ENCODE measurements at regions not wholly inside any gene's neighbourhood (a gene's known extent, or its start where the extent isn't known, plus 50 kb on each side); places are given as distances from the start of the nearest gene placed in this dataset.

DNA sequence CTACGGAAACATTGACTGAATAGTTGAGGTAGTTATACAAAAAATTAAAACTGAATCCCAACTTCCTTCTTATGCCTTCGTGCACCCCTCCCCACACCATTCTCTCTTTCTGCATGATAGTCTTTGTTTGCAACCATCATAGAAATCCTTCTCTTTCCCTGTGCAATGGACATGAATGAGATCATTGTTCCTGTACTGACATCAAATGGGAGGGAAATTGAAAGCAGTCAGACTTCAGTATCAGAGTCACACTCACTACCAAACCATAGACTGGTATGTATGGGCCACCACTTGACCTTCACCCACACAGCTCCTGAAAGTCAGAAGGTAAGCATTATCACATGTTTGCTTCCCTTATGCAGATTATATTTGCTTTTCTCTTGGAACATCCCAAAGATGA is 782.8 kb downstream of the BCL11A start:
- Histone ChIP-seq H3K4me1 (ENCODE audit: insufficient read depth) (no peaks in the 10 kb centered on the region), H3K36me3 (no peaks in the 10 kb centered on the region), H3K9me3 (no peaks in the 10 kb centered on the region), H3K27me3 (no peaks in the 10 kb centered on the region), H3K27ac (no peak overlapping the region), H3K4me3 (no peak overlapping the region)
- 86 to 93% (median 92%) methylated on average over 2 of the region's 2 CpGs for WGBS, 3 donors
- TF ChIP-seq EP300 (IDR thresholded peaks at IDR 0.05) (no peak), POLR2A (IDR thresholded peaks at IDR 0.05) (no peak)
- TF ChIP-seq, protein P1, sequence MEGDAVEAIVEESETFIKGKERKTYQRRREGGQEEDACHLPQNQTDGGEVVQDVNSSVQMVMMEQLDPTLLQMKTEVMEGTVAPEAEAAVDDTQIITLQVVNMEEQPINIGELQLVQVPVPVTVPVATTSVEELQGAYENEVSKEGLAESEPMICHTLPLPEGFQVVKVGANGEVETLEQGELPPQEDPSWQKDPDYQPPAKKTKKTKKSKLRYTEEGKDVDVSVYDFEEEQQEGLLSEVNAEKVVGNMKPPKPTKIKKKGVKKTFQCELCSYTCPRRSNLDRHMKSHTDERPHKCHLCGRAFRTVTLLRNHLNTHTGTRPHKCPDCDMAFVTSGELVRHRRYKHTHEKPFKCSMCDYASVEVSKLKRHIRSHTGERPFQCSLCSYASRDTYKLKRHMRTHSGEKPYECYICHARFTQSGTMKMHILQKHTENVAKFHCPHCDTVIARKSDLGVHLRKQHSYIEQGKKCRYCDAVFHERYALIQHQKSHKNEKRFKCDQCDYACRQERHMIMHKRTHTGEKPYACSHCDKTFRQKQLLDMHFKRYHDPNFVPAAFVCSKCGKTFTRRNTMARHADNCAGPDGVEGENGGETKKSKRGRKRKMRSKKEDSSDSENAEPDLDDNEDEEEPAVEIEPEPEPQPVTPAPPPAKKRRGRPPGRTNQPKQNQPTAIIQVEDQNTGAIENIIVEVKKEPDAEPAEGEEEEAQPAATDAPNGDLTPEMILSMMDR (IDR thresholded peaks at IDR 0.05): no peak
- intact Hi-C loops (cut with DNase I): no loop called here
- DNase-seq: no peak

DNA sequence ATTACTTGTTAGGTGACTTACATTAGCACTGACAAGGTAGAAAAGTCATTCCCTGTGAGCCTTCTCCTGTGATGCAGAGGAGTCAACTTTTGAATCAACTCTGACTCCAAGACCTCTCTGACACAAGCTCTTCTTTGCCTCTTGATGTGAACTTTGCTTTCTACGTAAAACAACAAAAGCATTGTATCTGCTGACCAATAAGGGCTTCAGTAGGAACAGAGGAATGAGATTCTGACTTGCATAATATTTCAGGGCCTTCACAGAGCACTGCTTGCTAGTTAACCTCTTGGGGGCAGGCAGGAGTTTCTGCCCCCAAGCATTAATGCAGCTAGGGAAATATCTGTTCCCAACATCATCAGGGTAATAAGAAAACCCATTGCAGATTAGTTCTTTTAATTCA is 791.5 kb downstream of the BCL11A start:
- Histone ChIP-seq H3K4me3 (no peak overlapping the region), H3K9me3 (no peaks in the 10 kb centered on the region), H3K36me3 (no peaks in the 10 kb centered on the region), H3K27ac (no peak overlapping the region), H3K27me3 (no peaks in the 10 kb centered on the region), H3K4me1 (ENCODE audit: insufficient read depth) (no peaks in the 10 kb centered on the region)
- intact Hi-C loops (cut with DNase I): no loop called here
- TF ChIP-seq POLR2A (IDR thresholded peaks at IDR 0.05): no peak
- TF ChIP-seq, protein P1 (IDR thresholded peaks at IDR 0.05): no peak
- no peak for TF ChIP-seq EP300 (IDR thresholded peaks at IDR 0.05)
- 83 to 97% (median 84%) methylated on average over 1 of the region's 1 CpG for WGBS, 3 donors
- DNase-seq: no peak

DNA sequence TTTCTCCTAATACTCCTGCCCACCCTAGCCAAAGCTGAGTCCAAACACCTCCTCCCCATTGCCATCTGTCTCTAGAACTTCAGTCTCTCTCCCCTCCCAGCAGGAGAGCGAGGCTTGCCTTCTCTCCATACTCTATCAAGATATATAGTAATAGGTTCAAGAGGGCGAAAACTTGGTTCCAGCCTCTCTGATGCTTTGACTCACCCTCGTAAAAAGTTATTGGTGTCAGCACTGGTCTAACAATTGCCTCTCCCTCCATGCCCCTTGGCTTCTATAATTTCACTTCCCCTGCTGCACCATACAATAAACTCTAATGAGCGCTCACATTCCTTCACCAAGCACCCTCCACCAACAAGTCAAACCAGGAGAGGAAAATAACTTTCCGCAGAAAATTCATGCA is 797.3 kb downstream of the BCL11A start:
- H3K4me1 ChIP-seq (ENCODE audit: insufficient read depth): no peaks in the 10 kb centered on the region
- no peaks in the 10 kb centered on the region for H3K9me3 ChIP-seq
- 70 to 88% (median 85%) methylated on average over 5 of the region's 5 CpGs for WGBS, 3 donors
- intact Hi-C loops (cut with DNase I): loop anchor here in 1 of 4 donors (10.0 kb wide), 1 partner anchor 251 kb away; no protein-coding TSS in a partner anchor
- no peak overlapping the region for H3K27ac ChIP-seq
- no peaks in the 10 kb centered on the region for H3K27me3 ChIP-seq
- no peak overlapping the region for H3K4me3 ChIP-seq
- TF ChIP-seq, protein P1 (IDR thresholded peaks at IDR 0.05): no peak
- no peak for TF ChIP-seq EP300 (IDR thresholded peaks at IDR 0.05)
- TF ChIP-seq POLR2A (IDR thresholded peaks at IDR 0.05): no peak
- no peaks in the 10 kb centered on the region for H3K36me3 ChIP-seq
- DNase-seq: no peak

DNA sequence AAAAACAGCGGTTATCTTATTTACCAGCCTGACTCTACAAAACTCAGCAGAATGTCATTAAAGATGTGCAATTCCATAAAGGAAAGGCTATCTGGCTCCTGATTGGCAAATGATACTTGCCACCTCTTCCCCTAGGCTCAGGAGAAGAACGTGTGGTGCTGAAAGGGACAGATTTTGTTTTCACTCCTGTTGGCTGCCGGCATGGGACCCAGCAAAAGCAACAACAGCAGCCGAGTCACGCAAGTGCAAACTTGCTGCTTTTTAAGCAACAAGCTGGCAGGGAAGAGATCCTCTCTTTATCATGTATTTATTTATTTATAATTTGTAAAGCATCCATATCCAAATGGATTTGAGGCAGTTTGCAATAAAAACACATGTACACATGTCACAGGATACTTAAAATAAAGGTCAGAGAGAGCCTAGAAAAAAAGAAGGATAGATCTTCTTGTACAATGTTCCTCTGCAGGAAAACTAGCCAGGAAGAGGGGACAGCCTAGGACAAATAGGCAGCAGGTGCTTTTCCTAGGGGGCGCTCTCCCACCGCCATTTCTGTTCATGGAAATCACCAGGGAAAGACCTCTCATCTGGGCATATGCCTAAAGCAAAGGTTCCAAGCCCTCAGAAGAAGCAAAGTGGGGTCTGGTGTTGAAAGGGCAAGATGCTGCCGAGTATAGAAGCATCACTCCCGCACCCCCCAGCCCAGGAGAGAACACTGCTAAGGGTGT is 799.3 kb downstream of the BCL11A start:
- no peak for DNase-seq
- 51 to 67% (median 55%) methylated on average over 9 of the region's 9 CpGs for WGBS, 3 donors
- no peak overlapping the region for H3K27ac ChIP-seq
- TF ChIP-seq, protein P1 (IDR thresholded peaks at IDR 0.05): no peak
- no peak for TF ChIP-seq POLR2A (IDR thresholded peaks at IDR 0.05)
- TF ChIP-seq EP300 (IDR thresholded peaks at IDR 0.05): no peak
- H3K4me3 ChIP-seq: no peak overlapping the region
- no peaks in the 10 kb centered on the region for H3K9me3 ChIP-seq
- intact Hi-C loops (cut with DNase I): loop anchor here in 1 of 4 donors (10.0 kb wide), 1 partner anchor 249 kb away; no protein-coding TSS in a partner anchor
- no peaks in the 10 kb centered on the region for H3K36me3 ChIP-seq
- H3K27me3 ChIP-seq: no peaks in the 10 kb centered on the region
- no peaks in the 10 kb centered on the region for H3K4me1 ChIP-seq (ENCODE audit: insufficient read depth)
